G401 (cell line): ENCODE measurements at regions not wholly inside any gene's neighbourhood (a gene's known extent, or its start where the extent isn't known, plus 50 kb on each side); places are given as distances from the start of the nearest gene placed in this dataset.

Experiments
- DNase-seq: peaks from one replicate; pipeline ENCODE4 v3.0.0-alpha.2; 2015; ENCODE audit warnings: low spot score
- in situ Hi-C: cut with HindIII; loops from 2 replicates; pipeline ENCODE4 v1.10.0; 2016; ENCODE audit warnings: low sequenced_read_pairs, mixed read lengths

DNA sequence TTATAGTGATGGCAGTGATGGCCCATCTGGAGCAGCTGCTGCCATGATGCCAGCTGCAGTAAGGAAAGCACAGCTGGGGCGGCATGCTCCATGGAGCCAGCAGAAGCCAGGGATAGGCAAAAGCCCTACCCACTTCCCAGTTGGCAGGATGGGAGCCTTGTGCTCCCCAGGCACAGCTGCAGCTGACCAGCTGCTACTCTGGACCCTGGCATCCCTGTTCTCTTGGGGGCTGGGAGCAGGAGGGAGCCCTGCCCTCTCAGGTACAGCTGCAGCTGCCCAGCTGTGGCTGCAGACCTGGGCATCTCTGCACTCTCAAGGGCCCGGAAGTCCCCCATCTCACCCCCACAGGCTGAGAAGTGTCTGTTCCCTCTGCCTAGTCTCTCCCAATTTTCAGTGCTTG is 531.9 kb downstream of the PCDH18 start:
- in situ Hi-C loops = no loop called here
- no peak for DNase-seq

DNA sequence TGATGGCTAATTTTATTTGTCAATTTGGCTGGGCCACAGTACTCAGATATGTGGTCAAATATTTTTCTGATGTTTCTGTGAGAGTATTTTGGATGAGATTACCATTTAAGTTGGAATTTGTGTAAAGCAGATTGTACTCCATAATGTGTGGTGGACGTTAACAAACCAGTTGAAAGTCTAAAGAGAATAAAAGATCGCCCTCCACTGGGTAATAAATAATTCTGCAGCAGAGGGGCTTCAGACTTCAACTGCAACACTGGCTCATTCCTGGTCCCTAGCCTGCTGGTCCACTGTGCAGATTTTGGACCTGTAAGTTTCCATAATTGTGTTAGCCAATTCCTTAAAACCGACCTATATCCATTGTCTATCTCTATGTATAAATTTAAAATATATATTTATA is 540.3 kb downstream of the PCDH18 start:
- no peak for DNase-seq
- in situ Hi-C loops = no loop called here

DNA sequence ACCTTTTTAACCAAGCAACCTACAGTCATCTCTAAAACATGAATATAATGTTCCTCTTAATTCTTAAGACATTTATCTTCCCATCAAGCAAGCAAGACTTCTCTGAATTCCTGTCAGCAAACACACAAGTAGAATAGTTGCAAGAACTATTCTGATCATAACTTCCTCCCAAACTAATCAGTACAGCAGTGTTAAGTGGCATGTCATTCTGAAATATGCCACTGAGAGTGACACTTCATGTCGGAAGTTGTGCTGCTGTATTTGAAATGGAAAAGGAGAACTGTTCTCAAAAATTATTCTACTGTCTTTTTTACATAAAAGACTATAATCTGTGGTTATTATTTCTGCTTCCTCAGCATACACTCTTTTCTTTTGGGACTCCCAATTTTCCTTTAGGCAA is 546.6 kb downstream of the PCDH18 start:
- in situ Hi-C loops = no loop called here
- no peak for DNase-seq

DNA sequence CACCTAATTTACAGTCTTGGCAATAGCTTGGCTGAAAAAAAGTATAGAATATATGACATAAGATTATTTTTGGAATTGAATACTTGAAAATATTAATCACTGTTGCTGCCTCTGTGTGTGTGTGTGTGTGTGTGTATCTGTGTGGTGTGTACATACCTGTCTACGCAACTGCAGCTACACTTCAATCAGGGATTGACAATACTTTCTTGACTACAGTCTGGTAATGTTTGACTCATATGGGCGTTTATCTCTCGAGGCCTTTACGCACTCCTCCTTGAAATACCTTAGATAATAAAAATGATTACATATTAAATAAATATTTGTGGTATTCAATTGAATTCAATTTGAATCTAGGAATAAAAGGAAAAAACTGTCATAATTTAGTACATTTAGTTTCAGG is 565.2 kb downstream of the PCDH18 start:
- in situ Hi-C loops = no loop called here
- no peak for DNase-seq

DNA sequence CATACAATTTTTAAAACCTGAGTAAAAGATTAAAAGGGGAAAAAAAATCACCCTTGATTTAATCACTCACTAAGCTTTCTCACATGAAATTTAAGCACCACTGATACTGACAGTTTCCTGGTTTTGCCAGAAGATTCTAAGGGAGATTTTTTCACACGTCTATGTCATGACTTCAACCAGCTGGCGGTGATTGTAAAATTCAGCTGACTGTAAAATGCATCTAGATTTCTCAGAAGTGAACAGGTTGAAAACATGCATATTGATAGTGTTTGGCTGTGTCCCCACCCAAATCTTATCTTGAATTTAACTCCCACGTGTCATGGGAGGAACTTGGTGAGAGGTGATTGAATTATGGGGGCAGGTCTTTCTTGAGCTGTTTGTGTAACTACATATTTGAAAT is 566.8 kb downstream of the PCDH18 start:
- no peak for DNase-seq
- in situ Hi-C loops = no loop called here

DNA sequence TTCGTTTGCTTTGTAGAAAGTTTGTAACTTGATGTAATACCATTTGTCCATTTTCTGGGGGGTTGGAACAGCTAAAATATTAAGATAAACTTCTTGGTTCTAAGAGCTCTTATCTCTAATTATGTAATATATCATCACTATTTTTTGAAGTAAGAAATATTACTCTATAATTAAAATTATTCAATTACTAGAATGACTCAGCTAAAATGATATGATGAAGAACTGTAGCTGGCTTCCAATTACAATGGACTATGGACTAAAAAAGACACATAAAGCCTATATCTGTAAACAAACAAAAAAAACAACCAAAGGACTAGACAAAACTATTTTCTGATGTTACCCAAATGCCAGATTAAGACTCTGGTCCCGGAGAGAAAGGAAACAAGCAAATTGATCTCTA is 569.4 kb downstream of the PCDH18 start:
- no peak for DNase-seq
- in situ Hi-C loops = no loop called here

DNA sequence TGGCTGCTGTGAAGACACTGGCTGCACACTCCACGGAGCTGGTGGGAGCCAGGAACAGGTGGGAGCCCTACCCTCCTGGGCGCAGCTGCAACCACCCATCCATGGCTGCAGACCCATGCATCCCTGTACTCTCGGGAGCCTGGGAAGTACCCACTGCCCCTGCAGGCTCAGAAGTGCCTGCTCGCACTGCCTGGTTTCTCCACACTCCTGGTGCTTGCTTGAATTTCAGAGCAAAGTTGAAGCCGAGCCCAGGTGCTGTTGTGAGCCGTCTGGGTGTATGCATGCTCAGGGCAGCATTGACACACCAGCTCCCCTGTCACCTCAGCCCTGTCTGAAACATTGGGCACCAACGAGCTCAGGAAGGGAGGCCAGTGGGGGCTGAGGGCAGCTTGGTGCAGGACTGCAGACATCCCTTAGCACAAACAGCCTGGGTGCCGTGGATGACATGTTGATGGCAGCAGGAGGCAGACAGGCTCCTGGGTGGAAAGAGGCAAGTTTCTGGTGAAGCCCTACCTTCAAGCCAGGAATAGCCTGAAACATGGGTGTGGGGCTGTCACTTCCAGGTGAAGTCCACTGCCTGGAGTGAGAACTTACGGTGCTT is 585.9 kb downstream of the PCDH18 start:
- in situ Hi-C loops = no loop called here
- DNase-seq = no peak

DNA sequence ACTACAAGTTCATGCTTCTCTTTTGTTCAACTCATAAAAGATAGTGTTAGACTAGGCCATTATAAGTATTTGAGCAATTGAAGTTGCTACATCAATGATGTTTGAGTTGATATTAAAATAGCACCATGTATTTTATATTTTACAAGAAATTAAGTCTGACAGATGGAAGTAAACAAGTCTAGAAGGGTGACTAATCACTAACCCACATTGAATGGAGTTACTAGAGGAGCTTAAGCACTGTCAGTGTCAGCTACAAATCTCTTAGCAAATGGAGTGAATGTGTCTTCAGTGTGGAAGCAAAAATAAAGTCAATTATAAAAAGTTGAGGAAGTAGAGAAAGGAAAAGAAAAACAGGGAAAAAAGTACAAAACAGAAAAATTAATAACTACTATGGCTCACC is 592.5 kb downstream of the PCDH18 start:
- no peak for DNase-seq
- in situ Hi-C loops = no loop called here

DNA sequence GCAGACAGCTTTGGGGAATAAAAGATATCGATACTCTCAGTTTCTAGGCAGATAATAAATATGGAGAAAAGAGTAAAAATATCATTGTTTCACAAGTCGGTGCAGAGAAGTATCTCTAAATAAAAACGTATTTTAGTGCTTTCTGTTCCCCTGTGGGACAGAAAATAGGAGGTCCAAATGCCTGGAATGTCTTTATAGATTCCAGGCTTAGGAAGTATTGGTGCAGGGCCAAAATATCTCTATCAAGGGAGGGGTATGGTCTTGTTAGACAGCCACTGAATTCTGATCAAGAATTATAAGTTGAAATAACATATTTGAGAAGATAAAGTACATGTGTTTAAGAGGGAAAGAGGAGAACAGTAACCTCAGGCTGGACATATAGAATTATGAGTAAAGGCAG is 596.4 kb downstream of the PCDH18 start:
- no peak for DNase-seq

DNA sequence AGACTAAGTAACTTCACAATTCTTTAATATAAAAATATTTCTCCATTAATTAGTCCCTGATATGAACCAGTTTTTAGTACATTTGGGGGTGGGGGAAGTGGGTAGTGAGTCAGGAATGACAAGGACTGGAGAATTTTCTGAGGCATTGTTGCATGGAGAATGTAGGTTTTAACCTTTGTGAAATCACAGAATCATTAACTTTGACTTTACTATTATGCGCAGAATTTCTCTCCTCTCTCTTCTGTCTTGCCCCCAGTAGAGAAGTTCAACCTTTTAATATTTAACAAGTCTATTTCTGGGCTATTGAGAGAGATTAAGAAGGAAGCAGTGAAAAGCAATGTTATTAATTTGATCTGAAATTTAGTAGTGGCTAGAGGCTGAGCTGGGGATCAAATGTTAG is 597.0 kb downstream of the PCDH18 start:
- in situ Hi-C loops = no loop called here
- no peak for DNase-seq

More for the DNA sequence above, 596.4 kb downstream of the PCDH18 start:
- in situ Hi-C loops = no loop called here

DNA sequence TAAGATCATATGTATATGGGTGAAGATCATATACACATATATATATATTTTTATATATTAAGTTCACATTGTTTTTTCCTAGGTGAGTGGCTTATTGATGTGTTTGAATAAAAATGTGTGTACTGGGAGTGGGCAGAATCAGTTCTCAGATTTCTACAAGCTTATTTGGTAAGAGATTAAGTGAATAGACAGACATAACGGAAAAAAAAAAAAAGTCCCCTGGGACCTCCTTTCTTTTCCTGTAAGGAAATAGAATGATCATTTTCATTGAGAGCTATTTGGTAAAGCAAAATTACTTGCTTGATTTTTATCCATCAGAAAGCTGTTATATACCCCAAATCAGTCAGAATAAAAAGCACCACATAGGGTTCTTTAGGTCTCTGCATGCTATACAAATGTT is 597.7 kb downstream of the PCDH18 start:
- in situ Hi-C loops = no loop called here

DNA sequence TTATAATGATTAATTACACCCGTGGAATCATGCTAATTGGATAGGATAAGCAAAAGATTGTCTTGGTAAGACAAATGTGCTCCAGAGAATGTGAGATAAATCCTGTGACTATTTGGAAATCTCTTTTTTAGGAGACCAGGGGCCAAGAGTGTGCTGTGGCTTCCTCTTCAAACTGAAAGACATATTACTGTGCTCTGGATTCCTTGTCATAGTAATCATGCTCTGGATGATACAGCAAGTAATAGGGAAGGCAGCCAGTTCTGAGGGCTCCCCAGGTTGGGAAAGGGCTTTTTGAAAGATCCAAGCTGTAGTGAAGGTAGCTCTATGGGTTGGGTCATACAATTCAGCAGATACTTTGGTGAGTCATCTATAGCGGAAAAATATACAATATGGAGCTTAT is 600.5 kb downstream of the PCDH18 start:
- in situ Hi-C loops = no loop called here
- DNase-seq = no peak

More for the DNA sequence above, 597.7 kb downstream of the PCDH18 start:
- no peak for DNase-seq

DNA sequence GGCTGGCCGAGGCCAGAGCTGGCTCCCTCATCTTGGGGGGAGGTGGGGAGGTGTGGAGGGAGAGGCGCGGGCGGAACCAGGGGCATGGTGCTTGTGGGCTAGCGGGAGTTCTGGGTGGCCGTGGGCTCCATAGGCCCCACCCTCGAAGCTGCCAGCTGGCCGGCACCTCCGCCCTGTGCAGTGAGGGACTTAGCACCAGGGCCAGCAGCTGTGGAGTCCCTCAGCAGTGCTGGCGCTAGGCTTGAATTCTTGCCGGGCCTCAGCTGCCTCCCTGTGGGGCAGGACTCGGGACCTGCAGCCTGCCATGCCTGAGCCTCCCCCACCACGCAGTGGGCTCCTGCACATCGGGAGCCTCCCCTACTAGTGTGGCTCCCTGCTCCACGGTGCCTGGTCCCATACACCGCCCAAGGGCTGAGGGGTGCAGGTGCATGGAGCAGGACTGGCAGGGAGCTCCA is 603.3 kb downstream of the PCDH18 start:
- DNase-seq = no peak
- in situ Hi-C loops = no loop called here

DNA sequence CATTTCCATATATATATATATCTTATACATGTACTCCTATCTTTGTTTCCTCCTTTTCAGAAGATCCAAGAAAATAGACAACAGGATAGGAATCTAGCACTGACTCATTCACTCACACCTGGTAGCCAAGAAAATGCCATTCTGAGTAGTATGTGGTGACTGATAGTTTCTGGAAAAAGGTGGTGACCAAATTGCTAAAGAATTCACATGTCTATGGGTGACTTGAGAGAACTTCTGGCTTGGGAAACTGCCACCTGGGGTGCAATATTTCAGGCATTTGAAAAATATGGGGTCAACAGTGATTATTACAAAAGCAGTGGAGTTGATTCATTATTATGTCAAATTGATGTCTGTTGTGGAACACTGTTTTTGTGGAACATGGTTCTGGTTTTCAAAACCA is 605.1 kb downstream of the PCDH18 start:
- no peak for DNase-seq
- in situ Hi-C loops = no loop called here

DNA sequence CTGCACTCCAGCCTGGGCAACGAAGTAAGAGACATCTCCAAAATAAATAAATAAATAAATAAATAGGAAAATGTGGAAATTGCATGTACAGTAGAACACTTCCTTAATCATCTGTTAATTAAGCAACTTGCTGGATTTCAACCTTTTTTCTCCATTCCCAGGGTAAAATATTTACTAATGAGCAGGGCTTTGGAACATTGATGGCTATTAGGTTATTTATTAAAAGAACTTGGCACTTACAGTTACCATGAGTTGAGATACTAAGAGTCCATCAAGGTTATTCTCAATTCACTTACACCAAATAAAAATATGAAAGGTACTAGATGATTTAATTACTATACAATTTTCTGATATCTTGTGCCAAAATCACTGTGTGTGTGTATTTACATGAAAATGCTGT is 607.1 kb downstream of the PCDH18 start:
- no peak for DNase-seq
- in situ Hi-C loops = no loop called here

DNA sequence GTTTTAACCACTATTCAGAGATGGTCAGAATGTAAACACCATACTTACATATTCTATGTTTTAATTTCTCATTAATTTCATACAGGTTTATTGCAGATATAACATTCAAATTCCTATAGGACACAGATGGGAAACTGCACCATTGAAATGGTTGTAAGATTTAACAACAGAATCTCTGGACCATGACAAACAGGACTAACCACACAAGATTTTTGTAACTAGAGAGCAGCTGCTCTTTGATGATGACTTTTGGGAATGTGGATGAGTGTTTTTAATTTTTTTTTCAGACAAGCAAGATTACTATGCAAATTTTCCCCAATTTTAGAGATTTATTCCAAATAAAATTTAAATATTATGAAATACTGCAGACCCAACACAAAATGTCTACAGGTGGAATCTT is 610.2 kb downstream of the PCDH18 start:
- in situ Hi-C loops = no loop called here
- DNase-seq = no peak

DNA sequence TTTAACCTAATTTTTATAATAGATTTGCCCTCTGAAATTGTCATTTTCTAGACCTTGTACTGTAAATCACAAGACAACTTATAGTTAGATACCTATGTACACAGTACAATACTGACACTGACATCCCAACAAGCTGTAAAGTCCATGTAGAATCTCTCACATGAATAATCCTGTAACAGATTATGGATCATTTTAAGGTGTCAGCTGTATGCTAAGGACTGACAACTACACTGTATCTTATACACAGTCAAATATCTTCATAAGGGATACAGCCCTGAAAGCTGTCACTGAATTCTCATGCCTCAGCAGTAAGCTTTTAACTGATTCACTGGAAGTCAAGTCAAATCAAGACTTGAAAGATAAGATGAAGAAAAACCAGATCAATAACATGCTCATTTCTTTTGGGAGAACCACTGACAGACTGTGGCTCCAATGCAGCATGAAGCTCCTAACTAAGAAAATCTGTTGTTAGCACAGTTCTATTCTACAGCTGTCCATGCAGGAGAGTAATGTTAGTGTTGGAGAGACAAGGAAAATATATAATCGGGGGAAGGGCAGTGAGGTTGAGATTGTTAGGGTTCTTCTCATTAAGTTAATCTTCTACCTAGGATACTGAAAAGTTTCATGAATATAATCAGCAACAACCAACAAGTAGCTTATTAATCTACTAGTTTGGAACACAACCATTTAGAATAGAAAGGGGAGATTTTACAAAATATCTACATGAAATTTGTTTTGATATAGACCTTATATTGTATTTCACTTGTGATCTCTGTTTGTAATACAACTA is 612.0 kb downstream of the PCDH18 start:
- in situ Hi-C loops = no loop called here
- DNase-seq = no peak

DNA sequence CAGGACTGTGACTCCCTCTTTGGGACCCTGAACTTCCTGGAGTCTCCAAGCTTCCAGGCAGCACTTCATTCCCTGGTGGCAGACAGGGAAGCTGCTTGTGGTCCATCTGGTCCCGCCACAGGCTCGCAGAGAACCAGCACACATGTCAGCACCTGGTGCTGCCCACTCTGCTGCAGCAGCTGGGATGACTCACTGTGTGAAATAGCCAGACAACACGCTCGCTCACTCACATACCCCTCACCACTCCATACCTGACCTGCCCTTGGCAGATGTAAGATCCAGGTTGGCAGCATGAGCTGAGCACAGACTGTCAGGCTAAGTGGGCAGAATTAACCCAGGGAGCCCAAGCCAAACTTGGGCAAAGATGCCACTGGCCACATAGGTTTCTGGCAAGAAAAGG is 613.5 kb downstream of the PCDH18 start:
- no peak for DNase-seq
- in situ Hi-C loops = no loop called here

DNA sequence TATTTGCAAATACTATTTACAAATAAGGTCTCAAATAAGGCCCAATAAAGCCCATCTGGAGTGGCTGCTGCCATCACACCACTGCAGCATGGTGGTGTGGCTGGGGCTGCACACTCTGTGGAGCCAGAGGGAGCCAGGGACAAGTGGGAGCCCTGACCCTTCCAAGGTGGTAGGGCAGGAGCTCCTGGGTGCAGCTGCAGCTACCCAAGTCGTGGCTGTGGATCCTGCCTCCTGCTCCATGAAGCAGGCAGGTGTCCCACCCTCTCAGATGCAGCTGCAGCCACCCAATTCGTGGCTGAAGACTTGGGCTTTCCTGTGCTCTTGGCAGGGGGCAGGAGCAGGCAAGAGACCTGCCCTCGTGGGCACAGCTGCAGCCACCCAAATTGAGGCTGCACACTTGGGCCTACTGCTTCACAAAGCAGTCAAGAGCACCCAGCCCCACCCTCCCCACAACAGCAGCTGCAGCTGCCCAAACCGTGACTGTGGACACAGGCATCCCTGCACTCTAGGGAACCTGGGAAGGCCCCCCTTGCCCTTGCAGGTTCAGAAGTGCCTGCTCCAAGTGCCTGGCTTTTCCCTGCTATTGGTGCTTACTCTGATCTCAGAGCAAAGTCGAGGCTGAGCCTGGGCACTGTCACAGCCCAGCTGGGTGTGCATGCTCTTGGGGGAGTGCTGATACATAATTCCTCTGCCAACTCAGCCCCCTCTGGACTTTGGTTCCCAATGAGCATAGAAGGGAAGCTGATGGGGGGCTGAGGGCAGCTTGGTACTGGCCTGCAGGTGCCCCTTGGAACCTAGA is 614.8 kb downstream of the PCDH18 start:
- in situ Hi-C loops = no loop called here
- DNase-seq = no peak

DNA sequence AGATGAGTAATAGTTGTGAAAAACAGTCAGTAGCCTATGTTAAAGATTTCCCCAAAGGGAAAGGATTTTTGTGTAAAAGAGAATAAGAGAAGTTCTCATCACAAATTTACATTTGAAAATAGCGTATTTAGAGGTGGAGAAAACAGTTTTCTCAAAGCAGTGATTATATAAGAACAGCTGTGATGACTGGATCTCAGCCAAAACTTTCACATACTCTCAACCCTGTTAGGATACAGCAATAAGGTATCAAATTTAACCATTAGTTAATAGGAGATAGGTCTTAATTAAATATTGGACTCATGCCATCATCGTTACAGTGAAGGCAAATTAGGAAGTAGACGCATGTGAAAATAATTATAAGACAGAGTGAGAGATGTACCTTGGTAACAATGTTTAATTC is 622.7 kb downstream of the PCDH18 start:
- in situ Hi-C loops = no loop called here
- DNase-seq = no peak
